Breast epithelium (tissue), 4 donors: ENCODE measurements at regions not wholly inside any gene's neighbourhood (a gene's known extent, or its start where the extent isn't known, plus 50 kb on each side); places are given as distances from the start of the nearest gene placed in this dataset.

Source experiments
- DNase-seq, 2 donors: peaks; one replicate each; pipeline ENCODE4 v3.0.0-alpha.2; 2019; ENCODE audit warnings: low spot score in 2 of 2
- H3K27ac ChIP-seq, 2 donors: fragments of 200-600 bp; sonication (generic) in 1 of 2; one replicate each; pipeline ENCODE4 v1.5.1; 2016 to 2019; ENCODE audit warnings: mild to moderate bottlenecking in 1 of 2
- H3K27me3 ChIP-seq, 2 donors: fragments of 200-600 bp; sonication (generic) in 1 of 2; one replicate each; pipeline versions ENCODE4 v1.5.1 to v1.6.0; 2017 to 2019; ENCODE audit warnings: control low read depth in 1 of 2, mild to moderate bottlenecking in 1 of 2
- H3K36me3 ChIP-seq: fragments of 200-600 bp; one replicate; pipeline ENCODE4 v1.5.1; 2019
- H3K4me1 ChIP-seq, 2 donors: fragments of 200-600 bp; sonication (generic); one replicate each; pipeline ENCODE4 v1.5.1; 2016 to 2019; ENCODE audit warnings: control low read depth in 1 of 2
- H3K4me3 ChIP-seq, 3 donors: fragments of 200-600 bp; sonication (generic); 1 replicate in 2 of 3; 2 replicates in 1 of 3; pipeline ENCODE4 v1.5.1; 2016 to 2019; ENCODE audit warnings: mild to moderate bottlenecking in 3 of 3, moderate library complexity in 2 of 3
- H3K9me3 ChIP-seq, 2 donors: fragments of 200-600 bp; sonication (generic) in 1 of 2; one replicate each; pipeline ENCODE4 v1.5.1; 2016 to 2019; ENCODE audit warnings: control low read depth in 1 of 2
- POLR2A ChIP-seq: fragments of 450-650 bp; IDR thresholded peaks from one replicate; pipeline ENCODE4 v1.6.1; 2016; ENCODE audit warnings: antibody characterized with exemption, mild to moderate bottlenecking, moderate library complexity
- POLR2AphosphoS5 ChIP-seq, 3 donors: sonication (generic); formaldehyde crosslinking; IDR thresholded peaks; one replicate each; pipeline ENCODE4 v1.6.1; 2017; ENCODE audit warnings: antibody characterized with exemption in 3 of 3
- intact Hi-C: fragments of 100-400 bp; cut with DNase I; formaldehyde crosslinking; loops from one replicate; pipeline ENCODE4 v1.15.1; 2023; ENCODE audit warnings: low total_unique reads
- TF ChIP-seq, protein P1 (sequence below), 3 donors: fragments of 450-650 bp; IDR thresholded peaks; one replicate each; pipeline ENCODE4 v1.5.1; 2016 to 2017; ENCODE audit warnings: antibody characterized with exemption in 3 of 3, mild to moderate bottlenecking in 3 of 3, moderate library complexity in 3 of 3

DNA sequence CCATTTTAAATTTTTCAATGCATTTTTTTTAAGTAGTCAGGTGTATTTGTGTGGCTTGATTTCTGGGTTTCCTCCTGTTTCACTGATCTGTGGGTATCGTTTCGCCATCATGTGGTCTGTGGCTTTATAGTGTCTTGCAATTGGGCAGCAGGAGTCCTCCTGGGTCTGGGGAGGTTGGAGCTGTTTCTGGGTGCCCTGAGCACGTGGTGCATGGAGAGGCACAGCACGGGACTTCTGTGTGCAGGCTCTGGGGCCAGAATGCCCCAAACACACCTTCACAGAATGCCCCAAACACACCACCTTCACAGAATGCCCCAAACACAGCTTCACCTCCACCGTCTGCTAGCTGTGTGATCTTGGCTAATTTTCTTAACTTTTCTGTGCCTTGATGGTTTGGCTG is 82.6 kb upstream of the COL5A1 start:
- TF ChIP-seq POLR2A, result no peak
- no peaks in the 10 kb centered on the region for H3K9me3 ChIP-seq
- H3K4me1 ChIP-seq, result no peaks in the 10 kb centered on the region
- intact Hi-C loops, result no loop called here
- H3K4me3 ChIP-seq, result no peak overlapping the region
- H3K27me3 ChIP-seq, result no peaks in the 10 kb centered on the region
- peak in 1 of 2 donors; percentile 24 for DNase-seq
- no peak overlapping the region for H3K27ac ChIP-seq
- no peaks in the 10 kb centered on the region for H3K36me3 ChIP-seq

DNA sequence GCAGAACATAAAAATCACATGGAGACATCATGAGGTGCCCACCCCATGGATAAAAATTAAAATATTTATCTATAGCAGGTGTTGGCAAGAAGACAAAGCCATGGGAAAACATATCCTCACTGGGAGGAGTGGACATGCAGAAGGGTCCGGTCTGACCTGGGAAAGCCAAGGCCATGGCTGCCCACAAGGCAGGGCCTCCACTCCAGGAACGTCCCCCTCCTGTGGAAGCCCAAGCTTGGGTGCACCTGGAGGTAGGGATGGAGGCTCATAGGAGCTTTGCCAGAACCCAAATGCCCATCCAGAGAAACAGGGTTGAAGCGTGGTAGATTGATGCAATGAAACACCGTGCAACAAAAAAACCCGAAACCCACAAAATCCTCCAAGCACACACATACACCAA is 81.4 kb upstream of the COL5A1 start:
- no peak for DNase-seq
- Histone ChIP-seq H3K27ac (no peak overlapping the region), H3K36me3 (no peaks in the 10 kb centered on the region), H3K9me3 (peaks cover 0 to 7% of the 10 kb centered on the region in 2 donors), H3K4me1 (no peaks in the 10 kb centered on the region), H3K4me3 (no peak overlapping the region), H3K27me3 (no peaks in the 10 kb centered on the region)
- intact Hi-C loops, result no loop called here
- TF ChIP-seq POLR2A, result no peak
- TF ChIP-seq, protein P1, sequence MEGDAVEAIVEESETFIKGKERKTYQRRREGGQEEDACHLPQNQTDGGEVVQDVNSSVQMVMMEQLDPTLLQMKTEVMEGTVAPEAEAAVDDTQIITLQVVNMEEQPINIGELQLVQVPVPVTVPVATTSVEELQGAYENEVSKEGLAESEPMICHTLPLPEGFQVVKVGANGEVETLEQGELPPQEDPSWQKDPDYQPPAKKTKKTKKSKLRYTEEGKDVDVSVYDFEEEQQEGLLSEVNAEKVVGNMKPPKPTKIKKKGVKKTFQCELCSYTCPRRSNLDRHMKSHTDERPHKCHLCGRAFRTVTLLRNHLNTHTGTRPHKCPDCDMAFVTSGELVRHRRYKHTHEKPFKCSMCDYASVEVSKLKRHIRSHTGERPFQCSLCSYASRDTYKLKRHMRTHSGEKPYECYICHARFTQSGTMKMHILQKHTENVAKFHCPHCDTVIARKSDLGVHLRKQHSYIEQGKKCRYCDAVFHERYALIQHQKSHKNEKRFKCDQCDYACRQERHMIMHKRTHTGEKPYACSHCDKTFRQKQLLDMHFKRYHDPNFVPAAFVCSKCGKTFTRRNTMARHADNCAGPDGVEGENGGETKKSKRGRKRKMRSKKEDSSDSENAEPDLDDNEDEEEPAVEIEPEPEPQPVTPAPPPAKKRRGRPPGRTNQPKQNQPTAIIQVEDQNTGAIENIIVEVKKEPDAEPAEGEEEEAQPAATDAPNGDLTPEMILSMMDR (IDR thresholded peaks at IDR 0.05), result no peak
- TF ChIP-seq POLR2AphosphoS5 (IDR thresholded peaks at IDR 0.05), result no peak

DNA sequence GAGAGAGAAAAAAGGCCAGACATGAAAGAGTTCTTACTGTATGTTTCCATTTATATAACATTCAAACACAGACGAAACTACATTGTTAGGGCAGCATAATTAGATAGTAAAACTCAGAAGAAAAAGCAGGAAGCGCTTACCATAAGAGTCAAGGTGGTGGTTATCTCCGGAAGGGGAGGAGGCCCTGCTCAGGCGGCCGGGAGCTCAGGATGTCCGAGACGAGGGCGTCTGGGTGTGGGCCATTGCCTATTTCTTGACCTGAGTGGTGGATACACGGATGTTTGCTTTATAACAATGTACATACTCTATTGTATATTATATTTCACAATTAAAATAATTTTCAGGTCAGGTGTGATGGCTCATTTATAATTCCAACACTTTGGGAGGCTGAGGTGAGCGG is 80.9 kb upstream of the COL5A1 start:
- no peaks in the 10 kb centered on the region for H3K4me1 ChIP-seq
- intact Hi-C loops, result no loop called here
- no peaks in the 10 kb centered on the region for H3K27me3 ChIP-seq
- DNase-seq, result no peak
- H3K4me3 ChIP-seq, result no peak overlapping the region
- H3K27ac ChIP-seq, result no peak overlapping the region
- H3K36me3 ChIP-seq, result no peaks in the 10 kb centered on the region
- no peak for TF ChIP-seq POLR2AphosphoS5 (IDR thresholded peaks at IDR 0.05)
- TF ChIP-seq POLR2A, result no peak
- TF ChIP-seq, protein P1 (IDR thresholded peaks at IDR 0.05), result no peak
- peaks cover 4 to 9% of the 10 kb centered on the region in 2 donors for H3K9me3 ChIP-seq

DNA sequence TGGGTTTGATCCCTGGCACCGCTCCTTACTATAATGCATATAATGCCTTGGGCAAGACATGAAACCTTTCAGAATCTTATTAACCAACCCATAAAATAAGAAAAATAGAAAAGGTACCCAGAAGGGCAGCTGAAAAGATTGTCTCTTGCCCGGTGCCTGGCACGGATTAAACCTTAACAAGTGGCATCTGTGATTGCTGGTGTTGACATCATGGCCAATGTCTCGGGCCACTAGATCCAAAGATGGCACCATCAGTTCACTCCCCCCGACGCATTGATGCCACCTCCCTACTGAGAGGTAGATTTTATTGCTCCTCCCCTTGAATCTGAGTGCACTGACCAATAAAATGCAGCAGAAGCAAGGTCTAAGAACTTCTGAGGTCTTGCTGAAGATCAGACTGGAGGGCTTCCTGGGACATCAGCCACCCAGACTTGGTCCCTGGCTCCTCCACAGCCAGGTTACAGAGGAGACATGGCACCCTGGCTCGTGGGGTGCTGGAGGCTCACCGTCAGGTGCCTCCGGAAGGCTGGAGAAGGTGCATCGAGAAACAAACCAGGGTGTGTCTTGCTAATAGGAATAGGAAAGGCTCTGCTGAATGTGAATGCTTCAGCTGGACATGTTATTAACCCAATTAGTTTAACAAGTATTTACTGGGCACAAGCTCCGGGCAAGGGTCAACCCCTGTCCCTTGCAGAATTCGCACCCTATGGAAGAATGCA is 80.0 kb upstream of the COL5A1 start:
- no peak overlapping the region for H3K4me3 ChIP-seq
- TF ChIP-seq, protein P1 (IDR thresholded peaks at IDR 0.05), result no peak
- TF ChIP-seq POLR2A (no peak), POLR2AphosphoS5 (IDR thresholded peaks at IDR 0.05) (no peak)
- no peaks in the 10 kb centered on the region for H3K4me1 ChIP-seq
- H3K27ac ChIP-seq, result no peak overlapping the region
- H3K36me3 ChIP-seq, result no peaks in the 10 kb centered on the region
- H3K27me3 ChIP-seq, result no peaks in the 10 kb centered on the region
- intact Hi-C loops, result no loop called here
- peaks cover 11 to 19% of the 10 kb centered on the region in 2 donors for H3K9me3 ChIP-seq
- peak in 1 of 2 donors; percentile 28 for DNase-seq

DNA sequence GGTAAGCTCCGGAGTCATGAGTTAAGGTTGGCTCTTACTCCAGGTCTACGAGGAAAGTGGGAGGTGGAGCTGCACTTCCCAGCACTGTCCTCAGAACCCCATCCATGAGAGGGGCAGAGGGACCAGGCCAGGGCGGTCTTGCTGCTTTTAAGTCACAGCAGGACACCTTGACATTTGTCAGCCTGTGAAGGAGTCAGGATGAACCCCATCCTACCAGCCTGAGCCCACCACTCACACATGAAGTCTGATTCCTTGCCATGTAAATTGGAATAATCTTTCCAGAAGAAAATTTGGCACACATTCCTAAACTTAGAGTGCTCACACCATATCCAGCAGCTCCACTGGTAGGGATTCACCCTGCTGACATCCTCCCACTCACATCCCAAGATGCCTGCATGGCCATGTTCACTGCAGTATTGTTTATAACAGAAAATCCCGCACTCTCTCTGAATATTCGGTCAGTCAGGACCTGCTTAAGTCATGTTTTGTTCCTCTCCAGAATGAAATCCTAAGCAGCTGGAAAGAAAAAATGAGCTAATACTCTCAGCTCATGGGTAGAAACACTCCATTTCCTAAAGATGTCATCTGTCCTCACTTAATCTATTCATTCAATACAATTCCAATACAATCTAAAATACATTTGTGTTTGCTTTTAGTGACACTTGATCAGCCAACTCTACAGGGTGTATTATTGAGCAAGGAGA is 79.3 kb upstream of the COL5A1 start:
- H3K27me3 ChIP-seq, result no peaks in the 10 kb centered on the region
- DNase-seq, result peak in 1 of 2 donors; percentile 35
- no peak overlapping the region for H3K27ac ChIP-seq
- H3K36me3 ChIP-seq, result no peaks in the 10 kb centered on the region
- intact Hi-C loops, result no loop called here
- H3K9me3 ChIP-seq, result peaks cover 11 to 26% of the 10 kb centered on the region in 2 donors
- TF ChIP-seq POLR2A (no peak), POLR2AphosphoS5 (IDR thresholded peaks at IDR 0.05) (no peak)
- TF ChIP-seq, protein P1 (IDR thresholded peaks at IDR 0.05), result no peak
- no peak overlapping the region for H3K4me3 ChIP-seq
- H3K4me1 ChIP-seq, result no peaks in the 10 kb centered on the region
